ENCODE measurements at regions not wholly inside any gene's neighbourhood (a gene's known extent, or its start where the extent isn't known, plus 50 kb on each side); places are given as distances from the start of the nearest gene placed in this dataset.

DNA sequence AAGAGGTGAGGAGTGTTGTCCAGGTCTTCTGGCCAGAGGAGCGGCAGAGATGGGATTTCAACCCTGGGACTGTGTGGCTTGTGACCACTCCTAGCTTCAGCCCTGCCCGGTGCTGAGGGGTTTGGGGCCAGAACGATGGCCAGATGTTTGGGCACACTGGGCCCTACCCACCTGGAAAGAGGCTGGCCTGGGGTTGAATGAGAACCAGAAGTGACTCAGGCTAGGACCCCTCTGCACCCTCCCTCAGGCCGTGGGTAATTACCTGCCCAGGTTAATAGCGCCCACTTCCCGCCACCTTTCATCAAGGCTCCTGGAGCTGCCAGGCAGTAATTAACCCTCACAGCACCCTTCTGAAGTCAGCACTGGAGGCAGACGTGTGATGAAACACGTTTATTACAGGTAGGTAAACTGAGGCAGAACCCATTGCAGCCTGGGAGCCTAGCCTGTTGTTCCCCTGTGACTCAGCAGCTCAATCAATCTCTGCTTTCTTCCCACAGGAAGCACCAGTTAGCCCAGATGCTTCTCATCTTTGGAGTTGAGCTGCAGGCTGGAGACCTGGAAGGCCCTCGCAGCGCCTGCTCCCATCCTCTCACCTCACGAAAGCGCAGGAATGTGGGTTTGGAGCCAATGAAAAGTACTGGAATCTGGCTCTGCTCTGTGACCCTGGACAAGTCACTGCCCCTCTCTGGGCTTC is 120.8 kb downstream of the CEBPB start:
- H3K36me3 Mint-ChIP-seq (ENCODE audit: low read depth): no peaks in the 10 kb centered on the region
- DNase-seq (no peak), ATAC-seq (no peak)
- no peaks in the 10 kb centered on the region for H3K4me1 Mint-ChIP-seq (ENCODE audit: low read depth)
- intact Hi-C loops (cut with micrococcal nuclease): no loop called here
- no peak overlapping the region for H3K27ac Mint-ChIP-seq
- H3K9me3 Mint-ChIP-seq: no peaks in the 10 kb centered on the region
- peaks cover 8% of the 10 kb centered on the region for H3K27me3 Mint-ChIP-seq
- H3K4me3 Mint-ChIP-seq: no peak overlapping the region
- ChIA-PET CTCF (interaction anchor here (1.0 kb wide), 1 partner anchor 16 kb away, joined by 3 read pairs; no protein-coding TSS in a partner anchor), POLR2A (no interaction called here)
- TF ChIP-seq CTCF (IDR thresholded peaks at IDR 0.05): no peak

- Mint-ChIP-seq H3K27ac (no peak overlapping the region), H3K27me3 (peaks cover 10% of the 10 kb centered on the region), H3K36me3 (ENCODE audit: low read depth) (no peaks in the 10 kb centered on the region), H3K4me1 (ENCODE audit: low read depth) (no peaks in the 10 kb centered on the region), H3K9me3 (no peaks in the 10 kb centered on the region), H3K4me3 (no peak overlapping the region)
- no peak for DNase-seq
- intact Hi-C loops (cut with micrococcal nuclease): no loop called here
- CTCF ChIA-PET: interaction anchor here (1.0 kb wide), 1 partner anchor 15 kb away, joined by 3 read pairs; no protein-coding TSS in a partner anchor
- no peak for TF ChIP-seq CTCF (IDR thresholded peaks at IDR 0.05)
- POLR2A ChIA-PET: no interaction called here
- no peak for ATAC-seq
Measured at GRCh38 chr20:50312002-50312681, 121.5 kb downstream of the CEBPB start.

- H3K27ac Mint-ChIP-seq: no peak overlapping the region
- ATAC-seq: no peak
Measured at GRCh38 chr20:50312682-50313521, 122.3 kb downstream of the CEBPB start.

GRCh38 chr20:50313522-50313820 is 122.8 kb downstream of the CEBPB start:
- no peak for DNase-seq
- POLR2A ChIA-PET: interaction anchor here (0.7 kb wide), 1 partner anchor 15 kb away, joined by 3 read pairs; no protein-coding TSS in a partner anchor
- Mint-ChIP-seq H3K9me3 (no peaks in the 10 kb centered on the region), H3K4me3 (no peak overlapping the region), H3K27me3 (peaks cover 15% of the 10 kb centered on the region), H3K36me3 (ENCODE audit: low read depth) (no peaks in the 10 kb centered on the region), H3K4me1 (ENCODE audit: low read depth) (peaks cover 2% of the 10 kb centered on the region), H3K27ac (no peak overlapping the region)
- no peak for ATAC-seq
- no peak for TF ChIP-seq CTCF (IDR thresholded peaks at IDR 0.05)
- CTCF ChIA-PET: no interaction called here
- intact Hi-C loops (cut with micrococcal nuclease): no loop called here

More at GRCh38 chr20:50312682-50313521, 122.3 kb downstream of the CEBPB start:
- DNase-seq: no peak
- Mint-ChIP-seq H3K9me3 (no peaks in the 10 kb centered on the region), H3K36me3 (ENCODE audit: low read depth) (no peaks in the 10 kb centered on the region), H3K4me3 (no peak overlapping the region), H3K27me3 (peaks cover 12% of the 10 kb centered on the region), H3K4me1 (ENCODE audit: low read depth) (no peaks in the 10 kb centered on the region)
- ChIA-PET POLR2A (interaction anchor here (0.7 kb wide), 1 partner anchor 16 kb away, joined by 3 read pairs; no protein-coding TSS in a partner anchor), CTCF (no interaction called here)
- TF ChIP-seq CTCF (IDR thresholded peaks at IDR 0.05): no peak
- intact Hi-C loops (cut with micrococcal nuclease): no loop called here
